ENCODE measurements at regions not wholly inside any gene's neighbourhood (a gene's known extent, or its start where the extent isn't known, plus 50 kb on each side); places are given as distances from the start of the nearest gene placed in this dataset.

GRCh38 chr4:61079976-61080375, 120.2 kb upstream of the ADGRL3 start:
- WGBS (ENCODE audit: extremely low coverage, insufficient read length, low lambda C conversion rate): no CpG with 5 or more reads among the region's 2 CpGs
- no peaks in the 10 kb centered on the region for H3K27me3 ChIP-seq (ENCODE audit: insufficient read depth, low read length)
- H3K79me1 ChIP-seq (ENCODE audit: insufficient read depth, low read depth, low read length, poor library complexity, severe bottlenecking): no peaks in the 10 kb centered on the region
- no peaks in the 10 kb centered on the region for H3K23me2 ChIP-seq (ENCODE audit: insufficient read length, low read depth, low read length, poor library complexity, severe bottlenecking)
- no peak overlapping the region for H4K5ac ChIP-seq (ENCODE audit: insufficient read length, low read depth, low read length)
- H3K9me3 ChIP-seq (ENCODE audit: control insufficient read depth, low read depth, low read length): no peaks in the 10 kb centered on the region
- H3K9me3 Mint-ChIP-seq: no peaks in the 10 kb centered on the region; a peak in 1 of 5 replicates
- H2BK5ac ChIP-seq (ENCODE audit: insufficient read length, low read length): no peak overlapping the region
- H3K56ac ChIP-seq (ENCODE audit: insufficient read length, low read depth, low read length): no peak overlapping the region
- H4K8ac ChIP-seq (replicated peaks; ENCODE audit: insufficient read length, low read depth, low read length): no peak overlapping the region
- H3K36me3 Mint-ChIP-seq (ENCODE audit: insufficient read depth in 1 of 3, low read depth in 3 of 3): no peaks in the 10 kb centered on the region; a peak in 1 of 7 replicates
- no peak overlapping the region for H3K27ac Mint-ChIP-seq
- H2AK5ac ChIP-seq (ENCODE audit: insufficient read length, low read length): no peak overlapping the region
- no peak overlapping the region for H3K4me3 Mint-ChIP-seq
- H3K4me1 Mint-ChIP-seq: no peaks in the 10 kb centered on the region
- no peak overlapping the region for H2AFZ ChIP-seq (ENCODE audit: low read length)
- no peak for DNase-seq
- H2BK120ac ChIP-seq (ENCODE audit: low read depth, low read length, poor library complexity, severe bottlenecking): no peak overlapping the region
- H3K79me2 ChIP-seq (ENCODE audit: insufficient read depth, low read length): no peaks in the 10 kb centered on the region
- H3K4ac ChIP-seq (ENCODE audit: low read depth, low read length): no peak overlapping the region
- no peaks in the 10 kb centered on the region for H4K20me1 ChIP-seq (ENCODE audit: control insufficient read depth, insufficient read depth, insufficient read length)
- no peak overlapping the region for H3K27ac ChIP-seq (ENCODE audit: insufficient read length, low read depth, low read length)
- no peak overlapping the region for H3K4me2 ChIP-seq (ENCODE audit: insufficient read depth, insufficient read length, low read length)
- no peak overlapping the region for H2BK15ac ChIP-seq (ENCODE audit: low read depth, low read length)
- TF ChIP-seq CTCF (conservative IDR thresholded peaks at IDR 0.05): no peak
- H3K23ac ChIP-seq (ENCODE audit: insufficient read length, low read depth, low read length): no peak overlapping the region
- H3K4me1 ChIP-seq (ENCODE audit: insufficient read depth, low read length): no peaks in the 10 kb centered on the region
- H3K14ac ChIP-seq (ENCODE audit: insufficient read depth, low read length): no peak overlapping the region
- H3K9ac ChIP-seq (ENCODE audit: extremely low read depth, insufficient read length, low read length): no peak overlapping the region
- H3T11ph ChIP-seq (ENCODE audit: low read length): no peak overlapping the region
- no peak overlapping the region for H3K18ac ChIP-seq (ENCODE audit: insufficient read length, low read depth, low read length)
- H4K91ac ChIP-seq (ENCODE audit: insufficient read length, low read depth, low read length): no peak overlapping the region
- H3K27me3 Mint-ChIP-seq (ENCODE audit: low read depth): no peaks in the 10 kb centered on the region
- no peak overlapping the region for H2BK20ac ChIP-seq (ENCODE audit: low read depth, low read length, poor library complexity, severe bottlenecking)
- no peak overlapping the region for H2BK12ac ChIP-seq (ENCODE audit: insufficient read length, low read depth, low read length)

All from H9 (cell line).